ENCODE measurements at regions not wholly inside any gene's neighbourhood (a gene's known extent, or its start where the extent isn't known, plus 50 kb on each side); places are given as distances from the start of the nearest gene placed in this dataset.

DNA sequence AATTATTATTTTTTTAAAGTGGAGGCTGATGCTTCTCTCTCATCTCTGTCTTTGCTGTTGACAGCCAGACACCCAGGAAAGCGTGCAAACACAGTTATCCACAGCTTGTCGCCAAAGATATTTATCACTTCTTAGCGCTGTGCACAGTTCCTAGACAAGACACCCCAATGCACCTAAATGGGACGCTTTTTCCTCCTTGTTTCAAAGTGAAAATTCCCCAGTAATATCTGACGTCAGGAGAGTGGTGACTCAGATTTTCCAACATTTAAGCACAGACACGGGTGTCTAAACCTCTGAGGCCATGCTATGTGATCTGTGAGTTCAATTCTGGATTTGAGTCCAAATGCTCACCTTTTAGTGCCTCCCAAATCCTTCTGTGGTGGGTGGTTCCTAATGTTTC, 151.6 kb downstream of the EMX2 start (continued):
- TF ChIP-seq, protein P1, sequence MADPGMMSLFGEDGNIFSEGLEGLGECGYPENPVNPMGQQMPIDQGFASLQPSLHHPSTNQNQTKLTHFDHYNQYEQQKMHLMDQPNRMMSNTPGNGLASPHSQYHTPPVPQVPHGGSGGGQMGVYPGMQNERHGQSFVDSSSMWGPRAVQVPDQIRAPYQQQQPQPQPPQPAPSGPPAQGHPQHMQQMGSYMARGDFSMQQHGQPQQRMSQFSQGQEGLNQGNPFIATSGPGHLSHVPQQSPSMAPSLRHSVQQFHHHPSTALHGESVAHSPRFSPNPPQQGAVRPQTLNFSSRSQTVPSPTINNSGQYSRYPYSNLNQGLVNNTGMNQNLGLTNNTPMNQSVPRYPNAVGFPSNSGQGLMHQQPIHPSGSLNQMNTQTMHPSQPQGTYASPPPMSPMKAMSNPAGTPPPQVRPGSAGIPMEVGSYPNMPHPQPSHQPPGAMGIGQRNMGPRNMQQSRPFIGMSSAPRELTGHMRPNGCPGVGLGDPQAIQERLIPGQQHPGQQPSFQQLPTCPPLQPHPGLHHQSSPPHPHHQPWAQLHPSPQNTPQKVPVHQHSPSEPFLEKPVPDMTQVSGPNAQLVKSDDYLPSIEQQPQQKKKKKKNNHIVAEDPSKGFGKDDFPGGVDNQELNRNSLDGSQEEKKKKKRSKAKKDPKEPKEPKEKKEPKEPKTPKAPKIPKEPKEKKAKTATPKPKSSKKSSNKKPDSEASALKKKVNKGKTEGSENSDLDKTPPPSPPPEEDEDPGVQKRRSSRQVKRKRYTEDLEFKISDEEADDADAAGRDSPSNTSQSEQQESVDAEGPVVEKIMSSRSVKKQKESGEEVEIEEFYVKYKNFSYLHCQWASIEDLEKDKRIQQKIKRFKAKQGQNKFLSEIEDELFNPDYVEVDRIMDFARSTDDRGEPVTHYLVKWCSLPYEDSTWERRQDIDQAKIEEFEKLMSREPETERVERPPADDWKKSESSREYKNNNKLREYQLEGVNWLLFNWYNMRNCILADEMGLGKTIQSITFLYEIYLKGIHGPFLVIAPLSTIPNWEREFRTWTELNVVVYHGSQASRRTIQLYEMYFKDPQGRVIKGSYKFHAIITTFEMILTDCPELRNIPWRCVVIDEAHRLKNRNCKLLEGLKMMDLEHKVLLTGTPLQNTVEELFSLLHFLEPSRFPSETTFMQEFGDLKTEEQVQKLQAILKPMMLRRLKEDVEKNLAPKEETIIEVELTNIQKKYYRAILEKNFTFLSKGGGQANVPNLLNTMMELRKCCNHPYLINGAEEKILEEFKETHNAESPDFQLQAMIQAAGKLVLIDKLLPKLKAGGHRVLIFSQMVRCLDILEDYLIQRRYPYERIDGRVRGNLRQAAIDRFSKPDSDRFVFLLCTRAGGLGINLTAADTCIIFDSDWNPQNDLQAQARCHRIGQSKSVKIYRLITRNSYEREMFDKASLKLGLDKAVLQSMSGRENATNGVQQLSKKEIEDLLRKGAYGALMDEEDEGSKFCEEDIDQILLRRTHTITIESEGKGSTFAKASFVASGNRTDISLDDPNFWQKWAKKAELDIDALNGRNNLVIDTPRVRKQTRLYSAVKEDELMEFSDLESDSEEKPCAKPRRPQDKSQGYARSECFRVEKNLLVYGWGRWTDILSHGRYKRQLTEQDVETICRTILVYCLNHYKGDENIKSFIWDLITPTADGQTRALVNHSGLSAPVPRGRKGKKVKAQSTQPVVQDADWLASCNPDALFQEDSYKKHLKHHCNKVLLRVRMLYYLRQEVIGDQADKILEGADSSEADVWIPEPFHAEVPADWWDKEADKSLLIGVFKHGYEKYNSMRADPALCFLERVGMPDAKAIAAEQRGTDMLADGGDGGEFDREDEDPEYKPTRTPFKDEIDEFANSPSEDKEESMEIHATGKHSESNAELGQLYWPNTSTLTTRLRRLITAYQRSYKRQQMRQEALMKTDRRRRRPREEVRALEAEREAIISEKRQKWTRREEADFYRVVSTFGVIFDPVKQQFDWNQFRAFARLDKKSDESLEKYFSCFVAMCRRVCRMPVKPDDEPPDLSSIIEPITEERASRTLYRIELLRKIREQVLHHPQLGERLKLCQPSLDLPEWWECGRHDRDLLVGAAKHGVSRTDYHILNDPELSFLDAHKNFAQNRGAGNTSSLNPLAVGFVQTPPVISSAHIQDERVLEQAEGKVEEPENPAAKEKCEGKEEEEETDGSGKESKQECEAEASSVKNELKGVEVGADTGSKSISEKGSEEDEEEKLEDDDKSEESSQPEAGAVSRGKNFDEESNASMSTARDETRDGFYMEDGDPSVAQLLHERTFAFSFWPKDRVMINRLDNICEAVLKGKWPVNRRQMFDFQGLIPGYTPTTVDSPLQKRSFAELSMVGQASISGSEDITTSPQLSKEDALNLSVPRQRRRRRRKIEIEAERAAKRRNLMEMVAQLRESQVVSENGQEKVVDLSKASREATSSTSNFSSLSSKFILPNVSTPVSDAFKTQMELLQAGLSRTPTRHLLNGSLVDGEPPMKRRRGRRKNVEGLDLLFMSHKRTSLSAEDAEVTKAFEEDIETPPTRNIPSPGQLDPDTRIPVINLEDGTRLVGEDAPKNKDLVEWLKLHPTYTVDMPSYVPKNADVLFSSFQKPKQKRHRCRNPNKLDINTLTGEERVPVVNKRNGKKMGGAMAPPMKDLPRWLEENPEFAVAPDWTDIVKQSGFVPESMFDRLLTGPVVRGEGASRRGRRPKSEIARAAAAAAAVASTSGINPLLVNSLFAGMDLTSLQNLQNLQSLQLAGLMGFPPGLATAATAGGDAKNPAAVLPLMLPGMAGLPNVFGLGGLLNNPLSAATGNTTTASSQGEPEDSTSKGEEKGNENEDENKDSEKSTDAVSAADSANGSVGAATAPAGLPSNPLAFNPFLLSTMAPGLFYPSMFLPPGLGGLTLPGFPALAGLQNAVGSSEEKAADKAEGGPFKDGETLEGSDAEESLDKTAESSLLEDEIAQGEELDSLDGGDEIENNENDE (IDR thresholded peaks at IDR 0.05; ENCODE audit: insufficient replicate concordance, low read length): no peak
- TF ChIP-seq POLR2AphosphoS5 (IDR thresholded peaks at IDR 0.05; ENCODE audit: low read depth, low read length): no peak
- TF ChIP-seq ZNF274 (IDR thresholded peaks at IDR 0.05; ENCODE audit: borderline replicate concordance, extremely low read depth, low read length): no peak
- TF ChIP-seq, protein P2, sequence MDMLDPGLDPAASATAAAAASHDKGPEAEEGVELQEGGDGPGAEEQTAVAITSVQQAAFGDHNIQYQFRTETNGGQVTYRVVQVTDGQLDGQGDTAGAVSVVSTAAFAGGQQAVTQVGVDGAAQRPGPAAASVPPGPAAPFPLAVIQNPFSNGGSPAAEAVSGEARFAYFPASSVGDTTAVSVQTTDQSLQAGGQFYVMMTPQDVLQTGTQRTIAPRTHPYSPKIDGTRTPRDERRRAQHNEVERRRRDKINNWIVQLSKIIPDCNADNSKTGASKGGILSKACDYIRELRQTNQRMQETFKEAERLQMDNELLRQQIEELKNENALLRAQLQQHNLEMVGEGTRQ (IDR thresholded peaks at IDR 0.05; ENCODE audit: low read length): no peak
- TF ChIP-seq, protein P3, sequence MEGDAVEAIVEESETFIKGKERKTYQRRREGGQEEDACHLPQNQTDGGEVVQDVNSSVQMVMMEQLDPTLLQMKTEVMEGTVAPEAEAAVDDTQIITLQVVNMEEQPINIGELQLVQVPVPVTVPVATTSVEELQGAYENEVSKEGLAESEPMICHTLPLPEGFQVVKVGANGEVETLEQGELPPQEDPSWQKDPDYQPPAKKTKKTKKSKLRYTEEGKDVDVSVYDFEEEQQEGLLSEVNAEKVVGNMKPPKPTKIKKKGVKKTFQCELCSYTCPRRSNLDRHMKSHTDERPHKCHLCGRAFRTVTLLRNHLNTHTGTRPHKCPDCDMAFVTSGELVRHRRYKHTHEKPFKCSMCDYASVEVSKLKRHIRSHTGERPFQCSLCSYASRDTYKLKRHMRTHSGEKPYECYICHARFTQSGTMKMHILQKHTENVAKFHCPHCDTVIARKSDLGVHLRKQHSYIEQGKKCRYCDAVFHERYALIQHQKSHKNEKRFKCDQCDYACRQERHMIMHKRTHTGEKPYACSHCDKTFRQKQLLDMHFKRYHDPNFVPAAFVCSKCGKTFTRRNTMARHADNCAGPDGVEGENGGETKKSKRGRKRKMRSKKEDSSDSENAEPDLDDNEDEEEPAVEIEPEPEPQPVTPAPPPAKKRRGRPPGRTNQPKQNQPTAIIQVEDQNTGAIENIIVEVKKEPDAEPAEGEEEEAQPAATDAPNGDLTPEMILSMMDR (IDR thresholded peaks at IDR 0.05; ENCODE audit: control extremely low read depth in 1 of 3, insufficient read depth in 1 of 3, low read depth in 1 of 3, low read length in 3 of 3): no peak
- TF ChIP-seq TAF1 (IDR thresholded peaks at IDR 0.05; ENCODE audit: low read depth, low read length): no peak
- TF ChIP-seq NRF1 (IDR thresholded peaks at IDR 0.05; ENCODE audit: low read depth, low read length): no peak
- no peak for TF ChIP-seq RFX5 (IDR thresholded peaks at IDR 0.05; ENCODE audit: borderline replicate concordance, low read depth, low read length)
- TF ChIP-seq JUN (IDR thresholded peaks at IDR 0.05; ENCODE audit: low read depth, low read length): no peak

Measured in H1 (cell line).